SJSA1 (cell line): ENCODE measurements at regions not wholly inside any gene's neighbourhood (a gene's known extent, or its start where the extent isn't known, plus 50 kb on each side); places are given as distances from the start of the nearest gene placed in this dataset.
"Not testable (repeated sequence)": the region's sequence is repeated elsewhere in the genome, so short reads cannot be mapped to it uniquely, and the experiment has no call there.

Experiments
- DNase-seq, 2 experiments: peaks; one replicate each; pipeline ENCODE4 v3.0.0-alpha.2; 2015 to 2020; ENCODE audit warnings: low spot score in 2 of 2, low read depth in 1 of 2
- H3K27ac ChIP-seq: fragments of 250-450 bp; sonication (Bioruptor Pico); 2 replicates; pipeline ENCODE4 v1.5.1; 2020; ENCODE audit warnings: mild to moderate bottlenecking, moderate library complexity
- H3K27me3 ChIP-seq: fragments of 250-450 bp; sonication (Bioruptor Pico); replicated peaks from 2 replicates; pipeline ENCODE4 v1.5.1; 2020; ENCODE audit warnings: mild to moderate bottlenecking, moderate library complexity
- H3K36me3 ChIP-seq: fragments of 250-450 bp; sonication (Bioruptor Pico); 2 replicates; pipeline ENCODE4 v1.5.1; 2020; ENCODE audit warnings: mild to moderate bottlenecking
- H3K4me1 ChIP-seq: fragments of 250-450 bp; sonication (Bioruptor Pico); replicated peaks from 2 replicates; pipeline ENCODE4 v1.6.1; 2021; ENCODE audit warnings: mild to moderate bottlenecking
- H3K4me3 ChIP-seq: fragments of 250-450 bp; sonication (Bioruptor Pico); 2 replicates; pipeline ENCODE4 v1.5.1; 2020; ENCODE audit warnings: mild to moderate bottlenecking
- H3K9me3 ChIP-seq: fragments of 250-450 bp; sonication (Bioruptor Pico); replicated peaks from 2 replicates; pipeline ENCODE4 v1.5.1; 2020; ENCODE audit warnings: mild to moderate bottlenecking

- Histone ChIP-seq H3K4me3 (no peak overlapping the region), H3K27me3 (no peaks in the 10 kb centered on the region), H3K4me1 (no peaks in the 10 kb centered on the region), H3K9me3 (no peaks in the 10 kb centered on the region), H3K27ac (no peak overlapping the region), H3K36me3 (no peaks in the 10 kb centered on the region)
- DNase-seq = no peak
Measured at GRCh38 chr18:60245096-60245495, 127.5 kb downstream of the MC4R start.

GRCh38 chr18:60239024-60239710 is 133.4 kb downstream of the MC4R start:
- not testable (repeated sequence) for H3K4me3 ChIP-seq, H3K9me3 ChIP-seq, H3K27ac ChIP-seq, H3K27me3 ChIP-seq, DNase-seq, H3K4me1 ChIP-seq, H3K36me3 ChIP-seq

GRCh38 chr18:60235164-60235563 is 137.4 kb downstream of the MC4R start:
- Histone ChIP-seq H3K27ac (no peak overlapping the region), H3K27me3 (no peaks in the 10 kb centered on the region), H3K4me3 (no peak overlapping the region), H3K36me3 (no peaks in the 10 kb centered on the region), H3K9me3 (no peaks in the 10 kb centered on the region), H3K4me1 (no peaks in the 10 kb centered on the region; the same call in 1 of the 2 replicates)
- DNase-seq = no peak

GRCh38 chr18:60232541-60232940 is 140.0 kb downstream of the MC4R start:
- no peaks in the 10 kb centered on the region for H3K36me3 ChIP-seq
- H3K9me3 ChIP-seq = no peaks in the 10 kb centered on the region
- no peak overlapping the region for H3K27ac ChIP-seq
- no peaks in the 10 kb centered on the region for H3K27me3 ChIP-seq
- no peaks in the 10 kb centered on the region; the same call in 1 of the 2 replicates for H3K4me1 ChIP-seq
- no peak overlapping the region for H3K4me3 ChIP-seq
- DNase-seq = no peak

GRCh38 chr18:60228609-60229595 is 143.7 kb downstream of the MC4R start:
- Histone ChIP-seq H3K36me3 (no peaks in the 10 kb centered on the region), H3K4me1 (no peaks in the 10 kb centered on the region), H3K4me3 (no peak overlapping the region), H3K27ac (no peak overlapping the region), H3K9me3 (no peaks in the 10 kb centered on the region), H3K27me3 (no peaks in the 10 kb centered on the region)
- DNase-seq = no peak

GRCh38 chr18:60215432-60215831 is 157.1 kb downstream of the MC4R start:
- H3K4me3 ChIP-seq = no peak overlapping the region
- no peaks in the 10 kb centered on the region for H3K36me3 ChIP-seq
- no peak for DNase-seq
- no peaks in the 10 kb centered on the region for H3K27me3 ChIP-seq
- no peak overlapping the region for H3K27ac ChIP-seq
- H3K4me1 ChIP-seq = no peaks in the 10 kb centered on the region
- no peaks in the 10 kb centered on the region for H3K9me3 ChIP-seq

- no peak for DNase-seq
- H3K4me1 ChIP-seq = no peaks in the 10 kb centered on the region
- H3K27me3 ChIP-seq = no peaks in the 10 kb centered on the region
- H3K36me3 ChIP-seq = no peaks in the 10 kb centered on the region
- H3K9me3 ChIP-seq = no peaks in the 10 kb centered on the region
- no peak overlapping the region for H3K4me3 ChIP-seq
- no peak overlapping the region for H3K27ac ChIP-seq
Measured at GRCh38 chr18:60209042-60209441, 163.5 kb downstream of the MC4R start.

- H3K4me1 ChIP-seq = no peaks in the 10 kb centered on the region
- no peaks in the 10 kb centered on the region for H3K9me3 ChIP-seq
- no peaks in the 10 kb centered on the region for H3K36me3 ChIP-seq
- H3K4me3 ChIP-seq = no peak overlapping the region
- no peak overlapping the region for H3K27ac ChIP-seq
- DNase-seq = no peak
- no peaks in the 10 kb centered on the region for H3K27me3 ChIP-seq
Measured at GRCh38 chr18:60202708-60203107, 169.9 kb downstream of the MC4R start.

GRCh38 chr18:60200558-60200957 is 172.0 kb downstream of the MC4R start:
- Histone ChIP-seq H3K9me3 (no peaks in the 10 kb centered on the region), H3K27me3 (no peaks in the 10 kb centered on the region), H3K4me1 (no peaks in the 10 kb centered on the region), H3K27ac (no peak overlapping the region), H3K4me3 (no peak overlapping the region), H3K36me3 (no peaks in the 10 kb centered on the region)
- no peak for DNase-seq

GRCh38 chr18:60199505-60199904 is 173.1 kb downstream of the MC4R start:
- no peak for DNase-seq
- H3K36me3 ChIP-seq = no peaks in the 10 kb centered on the region
- H3K9me3 ChIP-seq = no peaks in the 10 kb centered on the region
- H3K27ac ChIP-seq = no peak overlapping the region
- no peak overlapping the region for H3K4me3 ChIP-seq
- no peaks in the 10 kb centered on the region for H3K27me3 ChIP-seq
- no peaks in the 10 kb centered on the region for H3K4me1 ChIP-seq

GRCh38 chr18:60197671-60198462 is 174.7 kb downstream of the MC4R start:
- Histone ChIP-seq H3K36me3 (no peaks in the 10 kb centered on the region), H3K9me3 (no peaks in the 10 kb centered on the region), H3K27ac (no peak overlapping the region), H3K4me1 (no peaks in the 10 kb centered on the region), H3K4me3 (no peak overlapping the region), H3K27me3 (no peaks in the 10 kb centered on the region)
- no peak for DNase-seq

- no peak for DNase-seq
- H3K9me3 ChIP-seq = no peaks in the 10 kb centered on the region
- H3K4me3 ChIP-seq = no peak overlapping the region
- no peaks in the 10 kb centered on the region for H3K4me1 ChIP-seq
- H3K27me3 ChIP-seq = no peaks in the 10 kb centered on the region
- H3K36me3 ChIP-seq = no peaks in the 10 kb centered on the region
- no peak overlapping the region for H3K27ac ChIP-seq
Measured at GRCh38 chr18:60196836-60197606, 175.6 kb downstream of the MC4R start.

- Histone ChIP-seq H3K27me3 (no peaks in the 10 kb centered on the region), H3K4me1 (no peaks in the 10 kb centered on the region), H3K9me3 (no peaks in the 10 kb centered on the region), H3K27ac (no peak overlapping the region), H3K4me3 (no peak overlapping the region), H3K36me3 (no peaks in the 10 kb centered on the region)
- DNase-seq = no peak
Measured at GRCh38 chr18:60193780-60194179, 178.8 kb downstream of the MC4R start.
